ENCODE measurements at regions not wholly inside any gene's neighbourhood (a gene's known extent, or its start where the extent isn't known, plus 50 kb on each side); places are given as distances from the start of the nearest gene placed in this dataset.
A peak's percentile ranks its signal among the peaks of the same experiment; 100 is the strongest.

DNA sequence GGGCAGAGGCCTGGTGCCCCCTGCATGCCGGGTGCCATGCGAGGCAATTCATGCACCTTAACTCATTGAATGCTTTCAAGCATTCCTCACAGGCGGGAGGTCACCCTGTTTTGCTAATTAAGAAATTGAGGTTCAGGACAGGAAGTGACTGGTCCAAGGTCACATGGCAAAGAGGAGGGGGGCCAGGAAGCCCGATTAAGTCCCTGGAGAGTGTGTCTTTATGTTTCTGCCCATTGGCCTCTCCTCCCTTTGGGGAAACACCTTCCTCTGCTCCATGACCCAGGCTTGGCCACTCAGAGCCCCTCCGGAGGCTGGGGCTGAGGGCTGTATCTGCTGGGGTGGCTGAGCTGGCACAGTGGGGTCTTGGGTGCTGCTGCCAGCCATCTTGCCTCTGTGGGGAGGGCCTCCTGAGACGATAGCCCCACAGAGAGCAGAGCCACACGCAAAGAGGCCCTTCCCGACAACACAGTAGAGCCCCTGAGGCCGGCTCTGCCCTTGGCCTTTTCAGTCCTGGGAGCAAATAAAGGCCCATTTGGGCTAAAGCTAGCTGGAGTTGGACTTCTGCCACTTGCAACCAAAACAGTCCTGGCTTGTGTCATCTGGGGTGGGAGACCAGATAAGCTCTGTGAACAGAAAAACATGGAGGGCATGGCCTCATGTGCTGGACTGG lies 90.8 kb upstream of the NEURL1B start:
- no peak overlapping the region for H3K27ac Mint-ChIP-seq
- H3K4me1 Mint-ChIP-seq, result no peaks in the 10 kb centered on the region
- no peak for DNase-seq
- H3K27me3 Mint-ChIP-seq, result peaks cover 0 to 21% (median 8%) of the 10 kb centered on the region in 5 donors
- no peak for ATAC-seq
- no peak overlapping the region for H3K4me3 Mint-ChIP-seq
- POLR2A ChIA-PET, result no interaction called here
- no peaks in the 10 kb centered on the region for H3K36me3 Mint-ChIP-seq
- peaks cover 0 to 1% (median 0%) of the 10 kb centered on the region in 9 donors for H3K9me3 Mint-ChIP-seq

DNA sequence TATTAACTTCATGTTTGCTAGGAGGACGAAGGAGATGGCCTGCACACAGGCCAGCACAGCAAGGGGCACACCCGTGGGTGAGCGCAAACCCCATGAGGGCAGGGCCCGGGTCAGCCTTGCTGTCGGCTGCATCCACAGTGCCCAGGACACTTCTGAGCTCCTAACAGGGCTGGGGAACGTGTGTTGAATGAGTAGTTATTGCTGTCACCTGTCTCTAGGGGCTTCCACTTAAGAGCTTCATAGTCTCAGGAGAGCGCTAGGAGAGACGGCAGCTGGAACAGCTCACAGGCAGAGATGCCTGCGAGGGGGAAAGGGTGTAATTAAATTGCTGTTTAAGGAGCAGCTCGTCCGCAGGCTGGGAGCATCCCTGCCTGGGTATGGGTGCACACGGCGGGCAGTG lies 91.4 kb upstream of the NEURL1B start:
- Mint-ChIP-seq H3K9me3 (peaks cover 0 to 1% (median 0%) of the 10 kb centered on the region in 9 donors), H3K4me1 (no peaks in the 10 kb centered on the region), H3K4me3 (no peak overlapping the region), H3K27ac (no peak overlapping the region), H3K36me3 (no peaks in the 10 kb centered on the region), H3K27me3 (peaks cover 0 to 22% (median 8%) of the 10 kb centered on the region in 5 donors)
- DNase-seq, result no peak
- POLR2A ChIA-PET, result no interaction called here
- no peak for ATAC-seq

GRCh38 chr5:172548981-172549687 lies 91.9 kb upstream of the NEURL1B start:
- no peaks in the 10 kb centered on the region for H3K4me1 Mint-ChIP-seq
- no peaks in the 10 kb centered on the region for H3K36me3 Mint-ChIP-seq
- no peak overlapping the region for H3K4me3 Mint-ChIP-seq
- H3K9me3 Mint-ChIP-seq, result peaks cover 0 to 1% (median 0%) of the 10 kb centered on the region in 9 donors
- H3K27ac Mint-ChIP-seq, result no peak overlapping the region
- DNase-seq, result no peak
- ATAC-seq, result no peak
- POLR2A ChIA-PET, result interaction anchor here (0.5 kb wide), 1 partner anchor 72 kb away, joined by 3 read pairs; no protein-coding TSS in a partner anchor
- peaks cover 0 to 22% (median 11%) of the 10 kb centered on the region in 5 donors for H3K27me3 Mint-ChIP-seq

GRCh38 chr5:172548311-172548731 lies 92.7 kb upstream of the NEURL1B start:
- Mint-ChIP-seq H3K36me3 (no peaks in the 10 kb centered on the region), H3K9me3 (peaks cover 0 to 1% (median 0%) of the 10 kb centered on the region in 9 donors), H3K27me3 (peaks cover 0 to 22% (median 11%) of the 10 kb centered on the region in 5 donors), H3K4me1 (no peaks in the 10 kb centered on the region), H3K27ac (no peak overlapping the region), H3K4me3 (no peak overlapping the region)
- no peak for ATAC-seq
- DNase-seq, result no peak
- POLR2A ChIA-PET, result interaction anchor here (0.5 kb wide), 1 partner anchor 72 kb away, joined by 3 read pairs; no protein-coding TSS in a partner anchor

DNA sequence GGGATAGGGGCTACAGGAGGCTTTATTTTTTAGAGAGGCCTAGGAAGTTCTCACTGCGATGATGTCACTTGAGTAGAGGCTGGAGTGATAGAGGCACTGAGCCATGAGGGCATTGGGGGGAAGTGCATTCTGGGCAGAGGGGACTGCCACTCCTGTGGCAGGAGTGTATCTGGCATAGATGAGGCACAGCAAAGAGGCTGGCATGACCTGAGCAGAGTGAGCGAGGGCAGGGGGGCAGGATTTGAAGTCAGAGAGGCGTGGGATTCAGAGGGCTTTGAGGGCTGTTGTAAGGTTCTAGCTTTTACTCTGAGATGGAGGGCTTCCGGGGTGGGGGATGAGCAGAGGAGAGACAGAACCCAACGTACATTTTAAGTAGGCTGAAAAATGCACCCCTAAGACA lies 91.9 kb upstream of the SH3PXD2B start:
- no peak for ATAC-seq
- POLR2A ChIA-PET, result no interaction called here
- peak overlapping the region in 1 of 10 donors; percentile 29 for H3K27ac Mint-ChIP-seq

GRCh38 chr5:172545291-172545801 lies 91.0 kb upstream of the SH3PXD2B start:
- peaks cover 0 to 22% (median 8%) of the 10 kb centered on the region in 5 donors for H3K27me3 Mint-ChIP-seq
- ATAC-seq (no peak), DNase-seq (no peak)
- H3K27ac Mint-ChIP-seq, result no peak overlapping the region
- no peaks in the 10 kb centered on the region for H3K4me1 Mint-ChIP-seq
- H3K4me3 Mint-ChIP-seq, result no peak overlapping the region
- POLR2A ChIA-PET, result no interaction called here
- H3K36me3 Mint-ChIP-seq, result no peaks in the 10 kb centered on the region
- H3K9me3 Mint-ChIP-seq, result no peaks in the 10 kb centered on the region

More for the DNA sequence above, 91.9 kb upstream of the SH3PXD2B start:
- Mint-ChIP-seq H3K9me3 (no peaks in the 10 kb centered on the region), H3K4me1 (no peaks in the 10 kb centered on the region), H3K4me3 (no peak overlapping the region), H3K36me3 (no peaks in the 10 kb centered on the region), H3K27me3 (peaks cover 0 to 22% (median 9%) of the 10 kb centered on the region in 5 donors)
- no peak for DNase-seq

GRCh38 chr5:172544371-172545095 lies 90.2 kb upstream of the SH3PXD2B start:
- no peaks in the 10 kb centered on the region for H3K36me3 Mint-ChIP-seq
- H3K27ac Mint-ChIP-seq, result no peak overlapping the region
- DNase-seq, result no peak
- H3K4me3 Mint-ChIP-seq, result no peak overlapping the region
- POLR2A ChIA-PET, result no interaction called here
- no peaks in the 10 kb centered on the region for H3K9me3 Mint-ChIP-seq
- no peak for ATAC-seq
- peaks cover 0 to 22% (median 8%) of the 10 kb centered on the region in 5 donors for H3K27me3 Mint-ChIP-seq
- no peaks in the 10 kb centered on the region for H3K4me1 Mint-ChIP-seq

GRCh38 chr5:172543484-172544298 lies 89.4 kb upstream of the SH3PXD2B start:
- no peaks in the 10 kb centered on the region for H3K36me3 Mint-ChIP-seq
- no peak overlapping the region for H3K4me3 Mint-ChIP-seq
- no peaks in the 10 kb centered on the region for H3K4me1 Mint-ChIP-seq
- no peak for ATAC-seq
- POLR2A ChIA-PET, result no interaction called here
- no peak for DNase-seq
- H3K9me3 Mint-ChIP-seq, result no peaks in the 10 kb centered on the region
- no peak overlapping the region for H3K27ac Mint-ChIP-seq
- peaks cover 0 to 22% (median 8%) of the 10 kb centered on the region in 5 donors for H3K27me3 Mint-ChIP-seq

GRCh38 chr5:172542651-172543131 lies 88.4 kb upstream of the SH3PXD2B start:
- POLR2A ChIA-PET, result no interaction called here
- ATAC-seq (no peak), DNase-seq (no peak)
- Mint-ChIP-seq H3K9me3 (peaks cover 0 to under 1% (median 0%) of the 10 kb centered on the region in 9 donors), H3K4me3 (no peak overlapping the region), H3K27ac (no peak overlapping the region), H3K4me1 (no peaks in the 10 kb centered on the region), H3K36me3 (no peaks in the 10 kb centered on the region), H3K27me3 (peaks cover 0 to 22% (median 8%) of the 10 kb centered on the region in 5 donors)

GRCh38 chr5:172541773-172542136 lies 87.4 kb upstream of the SH3PXD2B start:
- POLR2A ChIA-PET, result no interaction called here
- H3K36me3 Mint-ChIP-seq, result no peaks in the 10 kb centered on the region
- no peak overlapping the region for H3K27ac Mint-ChIP-seq
- no peak for ATAC-seq
- DNase-seq, result no peak
- peaks cover 2 to 16% (median 8%) of the 10 kb centered on the region in 5 donors for H3K27me3 Mint-ChIP-seq
- H3K9me3 Mint-ChIP-seq, result peaks cover 0 to 8% (median 0%) of the 10 kb centered on the region in 9 donors
- no peak overlapping the region for H3K4me3 Mint-ChIP-seq
- no peaks in the 10 kb centered on the region for H3K4me1 Mint-ChIP-seq

- Mint-ChIP-seq H3K27ac (no peak overlapping the region), H3K4me3 (no peak overlapping the region), H3K36me3 (no peaks in the 10 kb centered on the region), H3K9me3 (peaks cover 0 to 8% (median 0%) of the 10 kb centered on the region in 9 donors), H3K27me3 (peaks cover 2 to 11% (median 5%) of the 10 kb centered on the region in 5 donors), H3K4me1 (no peaks in the 10 kb centered on the region)
- POLR2A ChIA-PET, result no interaction called here
- no peak for ATAC-seq
- DNase-seq, result no peak
These were observed 86.9 kb upstream of the SH3PXD2B start for GRCh38 chr5:172541099-172541772.

All from naive thymus-derived CD8-positive, alpha-beta T cell (primary cell).